Endothelial cell of umbilical vein (primary cell): ENCODE measurements at regions not wholly inside any gene's neighbourhood (a gene's known extent, or its start where the extent isn't known, plus 50 kb on each side); places are given as distances from the start of the nearest gene placed in this dataset.

ENCODE experiments used
- EZH2 ChIP-seq: IDR thresholded peaks from 2 replicates; pipeline ENCODE4 v1.6.1; 2012; ENCODE audit warnings: borderline replicate concordance, low read depth, mild to moderate bottlenecking, moderate library complexity, low read length, inconsistent platforms; ENCODE audit not compliant: severe bottlenecking
- FOS ChIP-seq: IDR thresholded peaks from 2 replicates; pipeline ENCODE4 v1.6.1; 2011; ENCODE audit warnings: mild to moderate bottlenecking, low read length, moderate library complexity, borderline replicate concordance; ENCODE audit not compliant: insufficient read depth
- GATA2 ChIP-seq: IDR thresholded peaks from 2 replicates; pipeline ENCODE4 v1.7.0; 2011; ENCODE audit warnings: low read depth, mild to moderate bottlenecking, moderate library complexity, mixed read lengths, low read length; ENCODE audit not compliant: insufficient read length, insufficient read depth
- JUN ChIP-seq: IDR thresholded peaks from 2 replicates; pipeline ENCODE4 v1.6.1; 2011; ENCODE audit warnings: borderline replicate concordance, low read depth; ENCODE audit not compliant: insufficient read length, insufficient read depth
- MYC ChIP-seq: IDR thresholded peaks from one replicate; pipeline ENCODE4 v1.6.1; 2011; ENCODE audit warnings: mild to moderate bottlenecking, low read depth, low read length
- POLR2A ChIP-seq: IDR thresholded peaks from 2 replicates; pipeline ENCODE4 v1.6.1; 2012; ENCODE audit warnings: low read depth, mild to moderate bottlenecking, control low read depth, low read length
- POLR2AphosphoS5 ChIP-seq: IDR thresholded peaks from 2 replicates; pipeline ENCODE4 v1.6.1; 2012; ENCODE audit warnings: low read depth, mild to moderate bottlenecking, control low read depth, low read length, moderate library complexity; ENCODE audit not compliant: insufficient read depth
- TF ChIP-seq, protein P1 (sequence below), 2 donors: IDR thresholded peaks; 1 replicate in 1 of 2; 2 replicates in 1 of 2; pipeline ENCODE4 v1.5.1; 2011; ENCODE audit warnings: low read length in 2 of 2, mild to moderate bottlenecking in 2 of 2, moderate library complexity in 2 of 2, control low read depth in 1 of 2, inconsistent platforms in 1 of 2, low read depth in 1 of 2; ENCODE audit not compliant: insufficient read depth in 1 of 2; ENCODE audit errors: extremely low read depth in 1 of 2
- TF ChIP-seq, protein P2 (sequence below): IDR thresholded peaks from 2 replicates; pipeline ENCODE4 v1.6.1; 2011; ENCODE audit not compliant: insufficient read depth, insufficient read length

DNA sequence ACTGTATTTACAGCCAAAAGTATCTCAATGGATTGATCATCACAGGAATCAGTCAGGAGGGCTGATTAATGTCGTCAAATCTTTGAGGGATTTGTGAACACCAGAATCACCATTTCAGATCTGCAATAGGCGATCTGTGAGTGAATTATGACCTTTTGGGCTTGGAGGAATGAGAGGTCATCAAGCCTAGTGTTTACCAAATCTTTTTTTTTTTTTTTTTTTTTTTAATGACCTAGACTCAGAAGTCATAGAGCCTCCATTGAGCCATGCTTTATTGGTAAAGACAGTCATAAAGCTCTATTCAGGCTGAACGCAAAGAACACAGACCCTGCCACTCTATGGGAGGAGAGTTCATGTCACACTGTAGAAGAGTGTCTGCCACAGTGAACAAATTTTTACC is 97.7 kb downstream of the SOCS6 start:
- TF ChIP-seq, protein P1, sequence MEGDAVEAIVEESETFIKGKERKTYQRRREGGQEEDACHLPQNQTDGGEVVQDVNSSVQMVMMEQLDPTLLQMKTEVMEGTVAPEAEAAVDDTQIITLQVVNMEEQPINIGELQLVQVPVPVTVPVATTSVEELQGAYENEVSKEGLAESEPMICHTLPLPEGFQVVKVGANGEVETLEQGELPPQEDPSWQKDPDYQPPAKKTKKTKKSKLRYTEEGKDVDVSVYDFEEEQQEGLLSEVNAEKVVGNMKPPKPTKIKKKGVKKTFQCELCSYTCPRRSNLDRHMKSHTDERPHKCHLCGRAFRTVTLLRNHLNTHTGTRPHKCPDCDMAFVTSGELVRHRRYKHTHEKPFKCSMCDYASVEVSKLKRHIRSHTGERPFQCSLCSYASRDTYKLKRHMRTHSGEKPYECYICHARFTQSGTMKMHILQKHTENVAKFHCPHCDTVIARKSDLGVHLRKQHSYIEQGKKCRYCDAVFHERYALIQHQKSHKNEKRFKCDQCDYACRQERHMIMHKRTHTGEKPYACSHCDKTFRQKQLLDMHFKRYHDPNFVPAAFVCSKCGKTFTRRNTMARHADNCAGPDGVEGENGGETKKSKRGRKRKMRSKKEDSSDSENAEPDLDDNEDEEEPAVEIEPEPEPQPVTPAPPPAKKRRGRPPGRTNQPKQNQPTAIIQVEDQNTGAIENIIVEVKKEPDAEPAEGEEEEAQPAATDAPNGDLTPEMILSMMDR (IDR thresholded peaks at IDR 0.05; ENCODE audit: extremely low read depth in 1 of 2, insufficient read depth in 1 of 2, low read depth in 1 of 2, low read length in 2 of 2): no peak
- no peak for TF ChIP-seq POLR2A
- no peak for TF ChIP-seq POLR2AphosphoS5
- TF ChIP-seq, protein P2, sequence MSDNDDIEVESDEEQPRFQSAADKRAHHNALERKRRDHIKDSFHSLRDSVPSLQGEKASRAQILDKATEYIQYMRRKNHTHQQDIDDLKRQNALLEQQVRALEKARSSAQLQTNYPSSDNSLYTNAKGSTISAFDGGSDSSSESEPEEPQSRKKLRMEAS: no peak
- TF ChIP-seq GATA2: no peak
- TF ChIP-seq EZH2: no peak
- no peak for TF ChIP-seq JUN
- no peak for TF ChIP-seq MYC
- no peak for TF ChIP-seq FOS
